ENCODE measurements at regions not wholly inside any gene's neighbourhood (a gene's known extent, or its start where the extent isn't known, plus 50 kb on each side); places are given as distances from the start of the nearest gene placed in this dataset.

DNA sequence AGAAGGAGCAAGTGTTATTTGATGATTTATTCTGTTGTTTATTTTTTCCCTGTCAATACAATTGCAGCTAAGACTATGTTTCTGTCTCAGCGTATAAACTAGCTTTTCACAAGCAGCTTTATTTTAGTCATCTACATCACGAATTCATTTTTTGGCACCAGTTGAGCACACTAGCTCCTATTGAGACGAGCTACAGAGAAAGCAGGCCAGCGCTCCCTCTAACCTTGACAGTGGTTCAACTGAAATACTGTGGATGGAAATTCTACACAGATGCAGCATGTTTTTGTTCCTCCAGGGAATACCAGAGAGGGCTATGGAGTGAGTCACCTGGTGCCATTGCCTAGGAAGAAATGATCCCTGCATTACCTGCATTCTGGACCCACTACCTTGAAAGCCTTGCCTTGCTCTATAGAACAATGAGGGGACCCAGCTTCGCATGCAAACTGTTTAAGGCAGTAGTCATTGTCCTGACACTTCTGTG, 108.2 kb upstream of the ARHGAP42 start:
- no peak for TF ChIP-seq POLR2A (IDR thresholded peaks at IDR 0.05; ENCODE audit: low read depth)
- TF ChIP-seq, protein P1, sequence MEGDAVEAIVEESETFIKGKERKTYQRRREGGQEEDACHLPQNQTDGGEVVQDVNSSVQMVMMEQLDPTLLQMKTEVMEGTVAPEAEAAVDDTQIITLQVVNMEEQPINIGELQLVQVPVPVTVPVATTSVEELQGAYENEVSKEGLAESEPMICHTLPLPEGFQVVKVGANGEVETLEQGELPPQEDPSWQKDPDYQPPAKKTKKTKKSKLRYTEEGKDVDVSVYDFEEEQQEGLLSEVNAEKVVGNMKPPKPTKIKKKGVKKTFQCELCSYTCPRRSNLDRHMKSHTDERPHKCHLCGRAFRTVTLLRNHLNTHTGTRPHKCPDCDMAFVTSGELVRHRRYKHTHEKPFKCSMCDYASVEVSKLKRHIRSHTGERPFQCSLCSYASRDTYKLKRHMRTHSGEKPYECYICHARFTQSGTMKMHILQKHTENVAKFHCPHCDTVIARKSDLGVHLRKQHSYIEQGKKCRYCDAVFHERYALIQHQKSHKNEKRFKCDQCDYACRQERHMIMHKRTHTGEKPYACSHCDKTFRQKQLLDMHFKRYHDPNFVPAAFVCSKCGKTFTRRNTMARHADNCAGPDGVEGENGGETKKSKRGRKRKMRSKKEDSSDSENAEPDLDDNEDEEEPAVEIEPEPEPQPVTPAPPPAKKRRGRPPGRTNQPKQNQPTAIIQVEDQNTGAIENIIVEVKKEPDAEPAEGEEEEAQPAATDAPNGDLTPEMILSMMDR (IDR thresholded peaks at IDR 0.05): no peak
- TF ChIP-seq POLR2AphosphoS5 (IDR thresholded peaks at IDR 0.05): no peak

Data from esophagus muscularis mucosa (tissue), 3 donors.